GM23248 (cell line): ENCODE measurements at regions not wholly inside any gene's neighbourhood (a gene's known extent, or its start where the extent isn't known, plus 50 kb on each side); places are given as distances from the start of the nearest gene placed in this dataset.

Experiments used
- EZH2 ChIP-seq: fragments of 200-600 bp; sonication (generic); IDR thresholded peaks from 2 replicates; pipeline ENCODE4 v1.6.1; 2018; ENCODE audit warnings: antibody characterized with exemption, mild to moderate bottlenecking; ENCODE audit not compliant: insufficient read depth, poor library complexity, severe bottlenecking
- EZH2phosphoT487 ChIP-seq: fragments of 200-600 bp; sonication (generic); IDR thresholded peaks from 2 replicates; pipeline ENCODE4 v1.6.1; 2018; ENCODE audit warnings: antibody characterized with exemption, moderate library complexity, mild to moderate bottlenecking, low read depth; ENCODE audit not compliant: insufficient read depth

GRCh38 chr6:106894978-106895702 is 79.4 kb downstream of the CD24 start:
- TF ChIP-seq EZH2 (no peak), EZH2phosphoT487 (no peak)
